HEK293 (cell line): ENCODE measurements at regions not wholly inside any gene's neighbourhood (a gene's known extent, or its start where the extent isn't known, plus 50 kb on each side); places are given as distances from the start of the nearest gene placed in this dataset.

ENCODE experiments used
- CTCF ChIA-PET: fragments of 350-600 bp; formaldehyde crosslinking; extraction: SDS; loops from one replicate; lab custom pipeline; 2021; ENCODE audit warnings: antibody characterized with exemption; lab: Yijun Ruan, JAX
- POLR2A ChIA-PET: fragments of 300-600 bp; formaldehyde crosslinking; extraction: SDS; loops from one replicate; lab custom pipeline; 2020; ENCODE audit warnings: antibody characterized with exemption, inconsistent platforms; lab: Yijun Ruan, JAX
- H3K27ac ChIP-seq: fragments of 200-500 bp; sonication (Bioruptor generic); 2 replicates; pipeline ENCODE4 v1.5.1; 2014; ENCODE audit warnings: low read depth, low read length, control low read depth, inconsistent platforms; ENCODE audit errors: extremely low read depth
- H3K36me3 ChIP-seq, 2 experiments: fragments of 200-500 bp in 1 of 2; sonication (Bioruptor generic) in 1 of 2; 1 replicate in 1 of 2; 2 replicates in 1 of 2; pipeline ENCODE4 v1.5.1; 2014 to 2017; ENCODE audit warnings: inconsistent platforms in 2 of 2, low read length in 2 of 2; ENCODE audit not compliant: control insufficient read depth in 2 of 2, insufficient read depth in 1 of 2
- H3K4me1 ChIP-seq: fragments of 200-500 bp; sonication (Bioruptor generic); 2 replicates; pipeline ENCODE4 v1.5.1; 2014; ENCODE audit warnings: mild to moderate bottlenecking, low read length, inconsistent platforms; ENCODE audit not compliant: control insufficient read depth, insufficient read depth
- H3K4me3 ChIP-seq: 2 replicates; pipeline ENCODE4 v1.5.1; 2011; ENCODE audit warnings: low read depth, mild to moderate bottlenecking, control low read depth, low read length, moderate library complexity
- H3K9me3 ChIP-seq: fragments of 200-500 bp; sonication (Bioruptor generic); 2 replicates; pipeline ENCODE4 v1.5.1; 2014; ENCODE audit warnings: low read depth, low read length, inconsistent platforms; ENCODE audit not compliant: control insufficient read depth, insufficient read depth
- KLF8 ChIP-seq: fragments of 450-650 bp; formaldehyde crosslinking; IDR thresholded peaks from 2 replicates; pipeline ENCODE4 v1.5.1; 2016; ENCODE audit warnings: missing biosample characterization, missing genetic modification characterization
- MYNN ChIP-seq: fragments of 450-650 bp; formaldehyde crosslinking; IDR thresholded peaks from 2 replicates; pipeline ENCODE4 v1.5.1; 2016; ENCODE audit warnings: missing biosample characterization, missing genetic modification characterization, borderline replicate concordance
- MZF1 ChIP-seq: fragments of 450-650 bp; formaldehyde crosslinking; IDR thresholded peaks from 2 replicates; pipeline ENCODE4 v1.5.1; 2017; ENCODE audit warnings: missing biosample characterization, missing genetic modification characterization, borderline replicate concordance
- ZFP41 ChIP-seq: fragments of 450-650 bp; formaldehyde crosslinking; IDR thresholded peaks from 2 replicates; pipeline ENCODE4 v1.5.1; 2016; ENCODE audit warnings: missing biosample characterization, missing genetic modification characterization, borderline replicate concordance
- ZNF248 ChIP-seq: fragments of 450-650 bp; formaldehyde crosslinking; IDR thresholded peaks from 2 replicates; pipeline ENCODE4 v1.5.1; 2017; ENCODE audit warnings: missing biosample characterization, missing genetic modification characterization
- ZNF521 ChIP-seq: fragments of 450-650 bp; formaldehyde crosslinking; IDR thresholded peaks from 2 replicates; pipeline ENCODE4 v1.5.1; 2017; ENCODE audit warnings: missing biosample characterization, mild to moderate bottlenecking, missing genetic modification characterization
- ZNF558 ChIP-seq: fragments of 450-650 bp; formaldehyde crosslinking; IDR thresholded peaks from 2 replicates; pipeline ENCODE4 v1.5.1; 2016; ENCODE audit warnings: missing biosample characterization, missing genetic modification characterization
- TF ChIP-seq, protein P1 (sequence below): fragments of 450-650 bp; formaldehyde crosslinking; IDR thresholded peaks from 2 replicates; pipeline ENCODE4 v1.5.1; 2017; ENCODE audit warnings: missing biosample characterization, mild to moderate bottlenecking, missing genetic modification characterization, moderate library complexity
- TF ChIP-seq, protein P2 (sequence below): sonication (generic); formaldehyde crosslinking; IDR thresholded peaks from 2 replicates; pipeline ENCODE4 v1.8.1; 2022; ENCODE audit warnings: mild to moderate bottlenecking, moderate library complexity, missing genetic modification reagents
- TF ChIP-seq, protein P3 (sequence below): fragments of 450-650 bp; formaldehyde crosslinking; IDR thresholded peaks from 2 replicates; pipeline ENCODE4 v1.5.0; 2017; ENCODE audit warnings: missing biosample characterization, missing genetic modification characterization, borderline replicate concordance
- TF ChIP-seq, protein P4 (sequence below): fragments of 450-650 bp; formaldehyde crosslinking; IDR thresholded peaks from 2 replicates; pipeline ENCODE4 v1.5.1; 2016; ENCODE audit warnings: missing biosample characterization, missing genetic modification characterization
- TF ChIP-seq, protein P5 (sequence below): fragments of 450-650 bp; formaldehyde crosslinking; IDR thresholded peaks from 2 replicates; pipeline ENCODE4 v1.5.1; 2017; ENCODE audit warnings: missing biosample characterization, missing genetic modification characterization

DNA sequence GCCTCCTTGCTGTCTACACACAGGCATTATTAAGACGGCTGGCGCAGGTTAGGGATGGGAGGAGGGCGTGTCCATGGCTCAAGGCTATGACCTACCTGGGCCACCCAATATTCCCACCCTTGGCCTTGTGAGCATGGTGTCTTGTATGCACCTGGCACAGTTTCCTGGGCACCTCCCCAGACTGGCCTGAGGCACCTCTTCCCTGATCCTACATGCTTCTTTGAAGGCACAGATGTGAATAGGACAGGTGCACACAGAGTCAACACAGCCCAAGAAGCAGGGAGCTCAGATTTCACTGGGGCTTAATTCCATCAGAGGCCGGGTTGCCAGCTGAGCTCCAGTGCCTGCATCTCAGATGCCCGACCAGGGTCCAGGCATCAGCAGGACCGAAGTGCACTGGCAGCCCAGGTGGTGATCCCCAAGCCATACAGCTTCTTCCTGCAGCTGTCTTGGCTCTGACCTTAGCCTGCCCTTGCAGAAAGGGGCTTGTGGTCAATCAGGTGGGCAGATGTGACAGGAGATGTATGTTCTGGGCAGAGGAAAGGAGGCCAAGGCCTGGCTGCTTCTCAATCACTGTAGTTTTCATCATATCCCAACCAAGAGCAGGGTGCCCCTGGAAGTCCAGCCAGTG, 287.7 kb downstream of the CLIC5 start:
- Histone ChIP-seq H3K27ac (no peak overlapping the region), H3K9me3 (no peaks in the 10 kb centered on the region), H3K4me1 (no peaks in the 10 kb centered on the region), H3K36me3 (no peaks in the 10 kb centered on the region)
- TF ChIP-seq, protein P1, sequence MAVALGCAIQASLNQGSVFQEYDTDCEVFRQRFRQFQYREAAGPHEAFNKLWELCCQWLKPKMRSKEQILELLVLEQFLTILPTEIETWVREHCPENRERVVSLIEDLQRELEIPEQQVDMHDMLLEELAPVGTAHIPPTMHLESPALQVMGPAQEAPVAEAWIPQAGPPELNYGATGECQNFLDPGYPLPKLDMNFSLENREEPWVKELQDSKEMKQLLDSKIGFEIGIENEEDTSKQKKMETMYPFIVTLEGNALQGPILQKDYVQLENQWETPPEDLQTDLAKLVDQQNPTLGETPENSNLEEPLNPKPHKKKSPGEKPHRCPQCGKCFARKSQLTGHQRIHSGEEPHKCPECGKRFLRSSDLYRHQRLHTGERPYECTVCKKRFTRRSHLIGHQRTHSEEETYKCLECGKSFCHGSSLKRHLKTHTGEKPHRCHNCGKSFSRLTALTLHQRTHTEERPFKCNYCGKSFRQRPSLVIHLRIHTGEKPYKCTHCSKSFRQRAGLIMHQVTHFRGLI (tag by site-specific recombination) = no peak
- TF ChIP-seq MYNN (tag by site-specific recombination) = no peak
- no peak for TF ChIP-seq ZNF521 (tag by site-specific recombination)
- TF ChIP-seq ZFP41 (tag by site-specific recombination) = no peak
- TF ChIP-seq, all 188 proteins: peak for 0
- POLR2A ChIA-PET = no interaction called here
- CTCF ChIA-PET = interaction anchor here (0.6 to 0.9 kb wide), 3 partner anchors 13 to 1233 kb away, joined by 4 to 6 read pairs (median 4); no protein-coding TSS in a partner anchor
- H3K4me3 ChIP-seq = no peak overlapping the region

DNA sequence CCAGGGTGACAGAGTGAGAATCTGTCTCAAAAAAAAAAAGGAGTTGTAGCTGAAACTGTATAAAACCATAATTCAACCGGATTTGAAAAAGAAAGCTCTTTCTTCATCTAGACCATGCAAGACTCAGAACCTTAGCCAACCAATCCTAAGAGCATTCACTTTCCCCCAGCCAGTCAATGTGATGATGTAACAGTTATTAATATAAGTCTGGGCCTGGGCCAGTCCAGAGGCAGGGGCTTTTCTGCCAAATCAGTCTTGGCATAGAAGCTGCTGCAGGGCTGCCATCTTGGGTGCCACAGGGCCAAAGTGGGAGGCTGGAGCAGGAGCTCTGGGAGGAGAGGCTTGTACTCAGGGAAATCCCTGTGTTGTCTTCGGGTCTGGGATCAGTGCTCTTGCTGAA, 288.4 kb downstream of the CLIC5 start:
- CTCF ChIA-PET = interaction anchor here (0.6 to 0.9 kb wide), 4 partner anchors 12 to 1232 kb away, joined by 3 to 6 read pairs (median 4); no protein-coding TSS in a partner anchor
- no peaks in the 10 kb centered on the region for H3K36me3 ChIP-seq
- H3K27ac ChIP-seq = no peak overlapping the region
- H3K4me3 ChIP-seq = no peak overlapping the region
- H3K4me1 ChIP-seq = no peaks in the 10 kb centered on the region
- TF ChIP-seq, protein P2, sequence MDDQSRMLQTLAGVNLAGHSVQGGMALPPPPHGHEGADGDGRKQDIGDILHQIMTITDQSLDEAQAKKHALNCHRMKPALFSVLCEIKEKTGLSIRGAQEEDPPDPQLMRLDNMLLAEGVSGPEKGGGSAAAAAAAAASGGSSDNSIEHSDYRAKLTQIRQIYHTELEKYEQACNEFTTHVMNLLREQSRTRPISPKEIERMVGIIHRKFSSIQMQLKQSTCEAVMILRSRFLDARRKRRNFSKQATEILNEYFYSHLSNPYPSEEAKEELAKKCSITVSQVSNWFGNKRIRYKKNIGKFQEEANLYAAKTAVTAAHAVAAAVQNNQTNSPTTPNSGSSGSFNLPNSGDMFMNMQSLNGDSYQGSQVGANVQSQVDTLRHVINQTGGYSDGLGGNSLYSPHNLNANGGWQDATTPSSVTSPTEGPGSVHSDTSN (CRISPR knock-in tag) = no peak
- no peak for TF ChIP-seq ZNF558
- TF ChIP-seq, protein P3, sequence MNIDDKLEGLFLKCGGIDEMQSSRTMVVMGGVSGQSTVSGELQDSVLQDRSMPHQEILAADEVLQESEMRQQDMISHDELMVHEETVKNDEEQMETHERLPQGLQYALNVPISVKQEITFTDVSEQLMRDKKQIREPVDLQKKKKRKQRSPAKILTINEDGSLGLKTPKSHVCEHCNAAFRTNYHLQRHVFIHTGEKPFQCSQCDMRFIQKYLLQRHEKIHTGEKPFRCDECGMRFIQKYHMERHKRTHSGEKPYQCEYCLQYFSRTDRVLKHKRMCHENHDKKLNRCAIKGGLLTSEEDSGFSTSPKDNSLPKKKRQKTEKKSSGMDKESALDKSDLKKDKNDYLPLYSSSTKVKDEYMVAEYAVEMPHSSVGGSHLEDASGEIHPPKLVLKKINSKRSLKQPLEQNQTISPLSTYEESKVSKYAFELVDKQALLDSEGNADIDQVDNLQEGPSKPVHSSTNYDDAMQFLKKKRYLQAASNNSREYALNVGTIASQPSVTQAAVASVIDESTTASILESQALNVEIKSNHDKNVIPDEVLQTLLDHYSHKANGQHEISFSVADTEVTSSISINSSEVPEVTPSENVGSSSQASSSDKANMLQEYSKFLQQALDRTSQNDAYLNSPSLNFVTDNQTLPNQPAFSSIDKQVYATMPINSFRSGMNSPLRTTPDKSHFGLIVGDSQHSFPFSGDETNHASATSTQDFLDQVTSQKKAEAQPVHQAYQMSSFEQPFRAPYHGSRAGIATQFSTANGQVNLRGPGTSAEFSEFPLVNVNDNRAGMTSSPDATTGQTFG (tag by site-specific recombination) = no peak
- no peak for TF ChIP-seq KLF8 (tag by site-specific recombination)
- TF ChIP-seq, protein P4, sequence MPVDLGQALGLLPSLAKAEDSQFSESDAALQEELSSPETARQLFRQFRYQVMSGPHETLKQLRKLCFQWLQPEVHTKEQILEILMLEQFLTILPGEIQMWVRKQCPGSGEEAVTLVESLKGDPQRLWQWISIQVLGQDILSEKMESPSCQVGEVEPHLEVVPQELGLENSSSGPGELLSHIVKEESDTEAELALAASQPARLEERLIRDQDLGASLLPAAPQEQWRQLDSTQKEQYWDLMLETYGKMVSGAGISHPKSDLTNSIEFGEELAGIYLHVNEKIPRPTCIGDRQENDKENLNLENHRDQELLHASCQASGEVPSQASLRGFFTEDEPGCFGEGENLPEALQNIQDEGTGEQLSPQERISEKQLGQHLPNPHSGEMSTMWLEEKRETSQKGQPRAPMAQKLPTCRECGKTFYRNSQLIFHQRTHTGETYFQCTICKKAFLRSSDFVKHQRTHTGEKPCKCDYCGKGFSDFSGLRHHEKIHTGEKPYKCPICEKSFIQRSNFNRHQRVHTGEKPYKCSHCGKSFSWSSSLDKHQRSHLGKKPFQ (tag by site-specific recombination) = no peak
- TF ChIP-seq, protein P5, sequence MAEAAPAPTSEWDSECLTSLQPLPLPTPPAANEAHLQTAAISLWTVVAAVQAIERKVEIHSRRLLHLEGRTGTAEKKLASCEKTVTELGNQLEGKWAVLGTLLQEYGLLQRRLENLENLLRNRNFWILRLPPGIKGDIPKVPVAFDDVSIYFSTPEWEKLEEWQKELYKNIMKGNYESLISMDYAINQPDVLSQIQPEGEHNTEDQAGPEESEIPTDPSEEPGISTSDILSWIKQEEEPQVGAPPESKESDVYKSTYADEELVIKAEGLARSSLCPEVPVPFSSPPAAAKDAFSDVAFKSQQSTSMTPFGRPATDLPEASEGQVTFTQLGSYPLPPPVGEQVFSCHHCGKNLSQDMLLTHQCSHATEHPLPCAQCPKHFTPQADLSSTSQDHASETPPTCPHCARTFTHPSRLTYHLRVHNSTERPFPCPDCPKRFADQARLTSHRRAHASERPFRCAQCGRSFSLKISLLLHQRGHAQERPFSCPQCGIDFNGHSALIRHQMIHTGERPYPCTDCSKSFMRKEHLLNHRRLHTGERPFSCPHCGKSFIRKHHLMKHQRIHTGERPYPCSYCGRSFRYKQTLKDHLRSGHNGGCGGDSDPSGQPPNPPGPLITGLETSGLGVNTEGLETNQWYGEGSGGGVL (tag by site-specific recombination) = no peak
- TF ChIP-seq ZNF248 (tag by site-specific recombination) = no peak
- TF ChIP-seq MZF1 = no peak
- TF ChIP-seq, all 188 proteins: peak for 0
- no peaks in the 10 kb centered on the region for H3K9me3 ChIP-seq
- POLR2A ChIA-PET = no interaction called here
